Endothelial cell of umbilical vein (primary cell): ENCODE measurements at regions not wholly inside any gene's neighbourhood (a gene's known extent, or its start where the extent isn't known, plus 50 kb on each side); places are given as distances from the start of the nearest gene placed in this dataset.

ENCODE experiments used
- BruUV-seq: library from RNA; stranded (reverse); fragments of 400-500 nt; replicated peaks from 2 replicates; lab custom pipeline; 2021; lab: Mats Ljungman, UMichigan
- CTCF ChIA-PET: fragments of 300-600, 350-600 bp; sonication (Branson Sonifier 250); formaldehyde crosslinking; loops from one replicate; lab custom pipeline; 2021; ENCODE audit warnings: antibody characterized with exemption, inconsistent platforms; lab: Charles Lee
- POLR2A ChIA-PET: fragments of 300-600, 350-600 bp; sonication (Branson Sonifier 250); formaldehyde crosslinking; loops from one replicate; lab custom pipeline; 2021; ENCODE audit warnings: antibody characterized with exemption, inconsistent platforms; lab: Charles Lee
- DNase-seq: peaks from one replicate; pipeline ENCODE4 v3.0.0-alpha.2; 2011; ENCODE audit warnings: low read depth, low spot score
- FAIRE-seq: peaks from 2 replicates; lab custom pipeline; 2011; peaks lifted over from hg19 to GRCh38; lab: Jason Lieb, UNC
- H2AFZ ChIP-seq: 2 replicates; pipeline ENCODE4 v1.6.0; 2012; ENCODE audit warnings: low read depth, low read length, control low read depth, inconsistent platforms
- H3K27ac ChIP-seq: 2 replicates; pipeline ENCODE4 v1.5.1; 2011; ENCODE audit warnings: low read depth, mild to moderate bottlenecking, control low read depth, low read length, moderate library complexity; ENCODE audit not compliant: insufficient read depth
- H3K27me3 ChIP-seq, 2 experiments: 2 replicates each; pipeline versions ENCODE4 v1.6.0 to v1.6.1; 2011; ENCODE audit warnings: low read length in 2 of 2, mixed read lengths in 1 of 2; ENCODE audit not compliant: control insufficient read depth in 2 of 2, insufficient read depth in 2 of 2
- H3K36me3 ChIP-seq, 2 experiments: 2 replicates in 1 of 2; 3 replicates in 1 of 2; pipeline ENCODE4 v1.5.1; 2011; ENCODE audit warnings: low read length in 2 of 2, mild to moderate bottlenecking in 1 of 2, moderate library complexity in 1 of 2; ENCODE audit not compliant: control insufficient read depth in 2 of 2, insufficient read depth in 2 of 2; ENCODE audit errors: extremely low read depth in 1 of 2
- H3K4me1 ChIP-seq: 3 replicates; pipeline ENCODE4 v1.5.1; 2011; ENCODE audit warnings: mild to moderate bottlenecking, low read length; ENCODE audit not compliant: control insufficient read depth, insufficient read depth; ENCODE audit errors: extremely low read depth
- H3K4me2 ChIP-seq: 2 replicates; pipeline ENCODE4 v1.6.1; 2011; ENCODE audit warnings: low read length, control low read depth, mixed read lengths; ENCODE audit not compliant: insufficient read depth
- H3K4me3 ChIP-seq, 3 experiments: fragments of 200-600 bp in 1 of 3; sonication (generic), shearing (Covaris generic) in 1 of 3; replicated peaks in 1 of 3; 2 replicates each; pipeline ENCODE4 v1.5.1; 2011 to 2016; ENCODE audit warnings: control low read depth in 3 of 3, low read length in 3 of 3, mild to moderate bottlenecking in 2 of 3, inconsistent platforms in 1 of 3, low read depth in 1 of 3, moderate library complexity in 1 of 3; ENCODE audit not compliant: insufficient read depth in 1 of 3
- H3K79me2 ChIP-seq: 2 replicates; pipeline ENCODE4 v1.6.0; 2012; ENCODE audit warnings: low read length, inconsistent platforms; ENCODE audit not compliant: control insufficient read depth, insufficient read depth
- H3K9ac ChIP-seq: replicated peaks from 2 replicates; pipeline ENCODE3; 2011; ENCODE audit warnings: low read length, control low read depth; ENCODE audit not compliant: insufficient read depth; ENCODE audit errors: extremely low read depth
- H3K9me1 ChIP-seq: replicated peaks from 3 replicates; pipeline ENCODE4 v1.6.0; 2011; ENCODE audit warnings: mild to moderate bottlenecking, low read length; ENCODE audit not compliant: control insufficient read depth, insufficient read depth; ENCODE audit errors: extremely low read depth
- H3K9me3 ChIP-seq: replicated peaks from 2 replicates; pipeline ENCODE4 v1.5.1; 2012; ENCODE audit warnings: low read length, inconsistent platforms; ENCODE audit not compliant: control insufficient read depth, insufficient read depth
- H4K20me1 ChIP-seq: replicated peaks from 2 replicates; pipeline ENCODE3; 2011; ENCODE audit warnings: mild to moderate bottlenecking, low read length; ENCODE audit not compliant: control insufficient read depth, insufficient read depth; ENCODE audit errors: extremely low read depth
- CTCF ChIP-seq, 2 donors: IDR thresholded peaks; 1 replicate in 1 of 2; 2 replicates in 1 of 2; pipeline ENCODE4 v1.5.1; 2011; ENCODE audit warnings: low read length in 2 of 2, mild to moderate bottlenecking in 2 of 2, moderate library complexity in 2 of 2, control low read depth in 1 of 2, inconsistent platforms in 1 of 2, low read depth in 1 of 2; ENCODE audit not compliant: insufficient read depth in 1 of 2; ENCODE audit errors: extremely low read depth in 1 of 2
- EZH2 ChIP-seq: IDR thresholded peaks from 2 replicates; pipeline ENCODE4 v1.6.1; 2012; ENCODE audit warnings: borderline replicate concordance, low read depth, mild to moderate bottlenecking, moderate library complexity, low read length, inconsistent platforms; ENCODE audit not compliant: severe bottlenecking
- FOS ChIP-seq: IDR thresholded peaks from 2 replicates; pipeline ENCODE4 v1.6.1; 2011; ENCODE audit warnings: mild to moderate bottlenecking, low read length, moderate library complexity, borderline replicate concordance; ENCODE audit not compliant: insufficient read depth
- GATA2 ChIP-seq: IDR thresholded peaks from 2 replicates; pipeline ENCODE4 v1.7.0; 2011; ENCODE audit warnings: low read depth, mild to moderate bottlenecking, moderate library complexity, mixed read lengths, low read length; ENCODE audit not compliant: insufficient read length, insufficient read depth
- JUN ChIP-seq: IDR thresholded peaks from 2 replicates; pipeline ENCODE4 v1.6.1; 2011; ENCODE audit warnings: borderline replicate concordance, low read depth; ENCODE audit not compliant: insufficient read length, insufficient read depth
- MAX ChIP-seq: IDR thresholded peaks from 2 replicates; pipeline ENCODE4 v1.6.1; 2011; ENCODE audit not compliant: insufficient read depth, insufficient read length
- MYC ChIP-seq: IDR thresholded peaks from one replicate; pipeline ENCODE4 v1.6.1; 2011; ENCODE audit warnings: mild to moderate bottlenecking, low read depth, low read length
- POLR2A ChIP-seq: IDR thresholded peaks from 2 replicates; pipeline ENCODE4 v1.6.1; 2012; ENCODE audit warnings: low read depth, mild to moderate bottlenecking, control low read depth, low read length
- POLR2AphosphoS5 ChIP-seq: IDR thresholded peaks from 2 replicates; pipeline ENCODE4 v1.6.1; 2012; ENCODE audit warnings: low read depth, mild to moderate bottlenecking, control low read depth, low read length, moderate library complexity; ENCODE audit not compliant: insufficient read depth
- dilution Hi-C: fragments of 300-500 bp; cut with MboI; formaldehyde crosslinking; loops from one replicate; pipeline ENCODE4 v1.15.0; 2019; ENCODE audit warnings: low sequenced_read_pairs; ENCODE audit not compliant: extremely low pct_ligation_motif_present
- intact Hi-C: fragments of 100-400 bp; cut with micrococcal nuclease; formaldehyde crosslinking; loops from one replicate; pipeline ENCODE4 v1.10.0; 2022

GRCh38 chr14:65198346-65198745 is 96.0 kb upstream of the MAX start:
- Histone ChIP-seq H3K36me3 (no peaks in the 10 kb centered on the region), H3K27ac (no peak overlapping the region), H3K79me2 (no peaks in the 10 kb centered on the region), H3K9me3 (no peaks in the 10 kb centered on the region), H3K9ac (no peak overlapping the region), H3K4me2 (no peak overlapping the region), H3K4me3 (no peak overlapping the region), H3K4me1 (no peaks in the 10 kb centered on the region), H3K9me1 (no peaks in the 10 kb centered on the region), H3K27me3 (peaks cover 2 to 5% of the 10 kb centered on the region in 2 experiments), H4K20me1 (no peaks in the 10 kb centered on the region), H2AFZ (no peak overlapping the region)
- TF ChIP-seq EZH2 (no peak), FOS (no peak), CTCF (IDR thresholded peaks at IDR 0.05; ENCODE audit: extremely low read depth in 1 of 2, insufficient read depth in 1 of 2, low read depth in 1 of 2, low read length in 2 of 2) (no peak), POLR2AphosphoS5 (no peak), POLR2A (no peak), GATA2 (no peak), JUN (no peak), MYC (no peak), MAX (no peak)
- DNase-seq: no peak
- dilution Hi-C loops: no loop called here
- BruUV-seq: no TSS peak
- ChIA-PET POLR2A (no interaction called here), CTCF (no interaction called here)
- FAIRE-seq: no peak
- intact Hi-C loops: no loop called here
